ENCODE measurements at regions not wholly inside any gene's neighbourhood (a gene's known extent, or its start where the extent isn't known, plus 50 kb on each side); places are given as distances from the start of the nearest gene placed in this dataset.

GRCh38 chr16:13392341-13392740 lies 490.9 kb downstream of the SHISA9 start:
- no peak for DNase-seq (ENCODE audit: low read depth in 4 of 4, low spot score in 3 of 4)

GRCh38 chr16:13393816-13394215 lies 492.4 kb downstream of the SHISA9 start:
- no peak for DNase-seq (ENCODE audit: low read depth in 4 of 4, low spot score in 3 of 4)

- DNase-seq (ENCODE audit: low read depth in 4 of 4, low spot score in 3 of 4), result no peak
Observed at GRCh38 chr16:13394488-13394887, 493.1 kb downstream of the SHISA9 start.

- no peak for DNase-seq (ENCODE audit: low read depth in 4 of 4, low spot score in 3 of 4)
Observed at GRCh38 chr16:13397126-13397525, 495.7 kb downstream of the SHISA9 start.

- DNase-seq (ENCODE audit: low read depth in 4 of 4, low spot score in 3 of 4), result no peak
Observed at GRCh38 chr16:13401641-13402040, 500.2 kb downstream of the SHISA9 start.

GRCh38 chr16:13402601-13403000 lies 501.2 kb downstream of the SHISA9 start:
- no peak for DNase-seq (ENCODE audit: low read depth in 4 of 4, low spot score in 3 of 4)

GRCh38 chr16:13403326-13403725 lies 501.9 kb downstream of the SHISA9 start:
- DNase-seq (ENCODE audit: low read depth in 4 of 4, low spot score in 3 of 4), result no peak

- DNase-seq (ENCODE audit: low read depth in 4 of 4, low spot score in 3 of 4), result no peak
Observed at GRCh38 chr16:13414154-13414553, 505.8 kb upstream of the ERCC4 start.

- DNase-seq (ENCODE audit: low read depth in 4 of 4, low spot score in 3 of 4), result no peak
Observed at GRCh38 chr16:13419589-13419988, 500.4 kb upstream of the ERCC4 start.

- DNase-seq (ENCODE audit: low read depth in 4 of 4, low spot score in 3 of 4), result no peak
Observed at GRCh38 chr16:13421726-13422125, 498.2 kb upstream of the ERCC4 start.

- no peak for DNase-seq (ENCODE audit: low read depth in 4 of 4, low spot score in 3 of 4)
Observed at GRCh38 chr16:13425836-13426235, 494.1 kb upstream of the ERCC4 start.

- no peak for DNase-seq (ENCODE audit: low read depth in 4 of 4, low spot score in 3 of 4)
Observed at GRCh38 chr16:13426269-13426668, 493.7 kb upstream of the ERCC4 start.

GRCh38 chr16:13426736-13427135 lies 493.2 kb upstream of the ERCC4 start:
- DNase-seq (ENCODE audit: low read depth in 4 of 4, low spot score in 3 of 4), result no peak

GRCh38 chr16:13427943-13428342 lies 492.0 kb upstream of the ERCC4 start:
- no peak for DNase-seq (ENCODE audit: low read depth in 4 of 4, low spot score in 3 of 4)

- no peak for DNase-seq (ENCODE audit: low read depth in 4 of 4, low spot score in 3 of 4)
Observed at GRCh38 chr16:13429416-13429815, 490.5 kb upstream of the ERCC4 start.

GRCh38 chr16:13435415-13435814 lies 484.5 kb upstream of the ERCC4 start:
- DNase-seq (ENCODE audit: low read depth in 4 of 4, low spot score in 3 of 4), result no peak

- DNase-seq (ENCODE audit: low read depth in 4 of 4, low spot score in 3 of 4), result no peak
Observed at GRCh38 chr16:13435873-13436474, 484.0 kb upstream of the ERCC4 start.

GRCh38 chr16:13436641-13437412 lies 483.1 kb upstream of the ERCC4 start:
- peak; percentile 58 to 76 (median 68) for DNase-seq (ENCODE audit: low read depth in 4 of 4, low spot score in 3 of 4)

GRCh38 chr16:13437413-13437795 lies 482.6 kb upstream of the ERCC4 start:
- DNase-seq (ENCODE audit: low read depth in 4 of 4, low spot score in 3 of 4), result no peak

- no peak for DNase-seq (ENCODE audit: low read depth in 4 of 4, low spot score in 3 of 4)
Observed at GRCh38 chr16:13438064-13438463, 481.9 kb upstream of the ERCC4 start.

GRCh38 chr16:13439766-13440165 lies 480.2 kb upstream of the ERCC4 start:
- DNase-seq (ENCODE audit: low read depth in 4 of 4, low spot score in 3 of 4), result no peak

GRCh38 chr16:13441675-13442074 lies 478.3 kb upstream of the ERCC4 start:
- no peak for DNase-seq (ENCODE audit: low read depth in 4 of 4, low spot score in 3 of 4)
